HTERT RPE-1 (cell line): ENCODE measurements at regions not wholly inside any gene's neighbourhood (a gene's known extent, or its start where the extent isn't known, plus 50 kb on each side); places are given as distances from the start of the nearest gene placed in this dataset.

Experiments used
- in situ Hi-C: fragments of 300-500 bp; cut with MboI; formaldehyde crosslinking; loops from 4 replicates; pipeline ENCODE4 v1.14.3; 2020; ENCODE audit warnings: low sequenced_read_pairs

- in situ Hi-C loops = no loop called here
Observed at GRCh38 chr10:4018054-4018511, 233.1 kb upstream of the KLF6 start.

- in situ Hi-C loops = no loop called here
Observed at GRCh38 chr10:4017336-4017735, 232.3 kb upstream of the KLF6 start.

- in situ Hi-C loops = no loop called here
Observed at GRCh38 chr10:4016214-4016740, 231.3 kb upstream of the KLF6 start.

- in situ Hi-C loops = no loop called here
Observed at GRCh38 chr10:4013651-4014121, 228.7 kb upstream of the KLF6 start.

- in situ Hi-C loops = no loop called here
Observed at GRCh38 chr10:4012848-4013247, 227.8 kb upstream of the KLF6 start.

- in situ Hi-C loops = no loop called here
Observed at GRCh38 chr10:4011136-4011812, 226.3 kb upstream of the KLF6 start.

GRCh38 chr10:4008676-4009382, 223.8 kb upstream of the KLF6 start:
- in situ Hi-C loops = no loop called here

GRCh38 chr10:4007771-4008170, 222.8 kb upstream of the KLF6 start:
- in situ Hi-C loops = no loop called here

- in situ Hi-C loops = no loop called here
Observed at GRCh38 chr10:4006858-4007257, 221.8 kb upstream of the KLF6 start.

GRCh38 chr10:4006051-4006450, 221.0 kb upstream of the KLF6 start:
- in situ Hi-C loops = no loop called here

GRCh38 chr10:4004990-4005389, 220.0 kb upstream of the KLF6 start:
- in situ Hi-C loops = no loop called here

- in situ Hi-C loops = no loop called here
Observed at GRCh38 chr10:4004144-4004543, 219.1 kb upstream of the KLF6 start.

- in situ Hi-C loops = no loop called here
Observed at GRCh38 chr10:4003348-4003973, 218.5 kb upstream of the KLF6 start.

- in situ Hi-C loops = no loop called here
Observed at GRCh38 chr10:4001811-4002210, 216.8 kb upstream of the KLF6 start.

- in situ Hi-C loops = no loop called here
Observed at GRCh38 chr10:3999642-4000041, 214.6 kb upstream of the KLF6 start.

- in situ Hi-C loops = no loop called here
Observed at GRCh38 chr10:3996697-3997096, 211.7 kb upstream of the KLF6 start.

- in situ Hi-C loops = no loop called here
Observed at GRCh38 chr10:3995302-3996210, 210.5 kb upstream of the KLF6 start.

- in situ Hi-C loops = no loop called here
Observed at GRCh38 chr10:3992382-3993178, 207.6 kb upstream of the KLF6 start.

- in situ Hi-C loops = no loop called here
Observed at GRCh38 chr10:3990307-3990706, 205.3 kb upstream of the KLF6 start.
